Spinal cord (tissue), 9 donors: ENCODE measurements at regions not wholly inside any gene's neighbourhood (a gene's known extent, or its start where the extent isn't known, plus 50 kb on each side); places are given as distances from the start of the nearest gene placed in this dataset.
"Not testable (repeated sequence)": the region's sequence is repeated elsewhere in the genome, so short reads cannot be mapped to it uniquely, and the experiment has no call there.

Source experiments
- DNase-seq, 6 donors: peaks; one replicate each; pipeline versions ENCODE4 v3.0.0 to v3.0.0-alpha.2; 2013 to 2015; ENCODE audit warnings: low spot score in 6 of 6, low read depth in 4 of 6
- H3K27ac ChIP-seq: one replicate; pipeline ENCODE4 v1.5.1; 2013; ENCODE audit warnings: low read depth, low read length, control low read depth
- H3K27me3 ChIP-seq: one replicate; pipeline ENCODE4 v1.6.1; 2013; ENCODE audit warnings: low read length; ENCODE audit not compliant: control insufficient read depth, insufficient read depth
- H3K36me3 ChIP-seq: one replicate; pipeline ENCODE4 v1.6.1; 2013; ENCODE audit warnings: low read length; ENCODE audit not compliant: control insufficient read depth, insufficient read depth
- H3K4me1 ChIP-seq: one replicate; pipeline ENCODE4 v1.6.1; 2013; ENCODE audit warnings: low read length; ENCODE audit not compliant: control insufficient read depth, insufficient read depth
- H3K4me3 ChIP-seq: one replicate; pipeline ENCODE4 v1.5.1; 2013; ENCODE audit warnings: low read depth, low read length, control low read depth
- H3K9me3 ChIP-seq: one replicate; pipeline ENCODE4 v1.6.1; 2013; ENCODE audit warnings: low read length; ENCODE audit not compliant: control insufficient read depth, insufficient read depth
- WGBS: methylation state at CpG from one replicate; pipeline ENCODE4 v1.1.5; 2013; ENCODE audit warnings: missing lambda C conversion rate; ENCODE audit not compliant: insufficient coverage; 5-methylcytosine and 5-hydroxymethylcytosine counted together
- donor health status: healthy.

- H3K4me1 ChIP-seq, result no peaks in the 10 kb centered on the region
- no peaks in the 10 kb centered on the region for H3K9me3 ChIP-seq
- no peaks in the 10 kb centered on the region for H3K36me3 ChIP-seq
- H3K27ac ChIP-seq, result no peak overlapping the region
- no peak overlapping the region for H3K4me3 ChIP-seq
- no peaks in the 10 kb centered on the region for H3K27me3 ChIP-seq
- 71% methylated on average over 1 of the region's 5 CpGs for WGBS
- DNase-seq, result no peak
These were observed 202.6 kb upstream of the ALG10B start for GRCh38 chr12:38113991-38114390.

GRCh38 chr12:38116968-38117367 lies 199.6 kb upstream of the ALG10B start:
- Histone ChIP-seq H3K4me1 (no peaks in the 10 kb centered on the region), H3K9me3 (no peaks in the 10 kb centered on the region), H3K4me3 (no peak overlapping the region), H3K36me3 (no peaks in the 10 kb centered on the region), H3K27ac (no peak overlapping the region), H3K27me3 (no peaks in the 10 kb centered on the region)
- DNase-seq, result no peak
- WGBS, result 60% methylated on average over 4 of the region's 5 CpGs

GRCh38 chr12:38118632-38119031 lies 197.9 kb upstream of the ALG10B start:
- H3K4me1 ChIP-seq, result no peaks in the 10 kb centered on the region
- 90% methylated on average over 3 of the region's 3 CpGs for WGBS
- H3K36me3 ChIP-seq, result no peaks in the 10 kb centered on the region
- no peak for DNase-seq
- no peaks in the 10 kb centered on the region for H3K27me3 ChIP-seq
- no peaks in the 10 kb centered on the region for H3K9me3 ChIP-seq
- H3K27ac ChIP-seq, result no peak overlapping the region
- H3K4me3 ChIP-seq, result no peak overlapping the region

GRCh38 chr12:38120438-38120837 lies 196.1 kb upstream of the ALG10B start:
- no peaks in the 10 kb centered on the region for H3K27me3 ChIP-seq
- H3K27ac ChIP-seq, result no peak overlapping the region
- DNase-seq, result no peak
- no peaks in the 10 kb centered on the region for H3K4me1 ChIP-seq
- H3K36me3 ChIP-seq, result no peaks in the 10 kb centered on the region
- no peak overlapping the region for H3K4me3 ChIP-seq
- WGBS, result 72% methylated on average over 5 of the region's 5 CpGs
- no peaks in the 10 kb centered on the region for H3K9me3 ChIP-seq

- H3K36me3 ChIP-seq, H3K27ac ChIP-seq, H3K27me3 ChIP-seq, DNase-seq, H3K4me1 ChIP-seq, H3K9me3 ChIP-seq, H3K4me3 ChIP-seq: not testable (repeated sequence)
- WGBS, result no CpG with 5 or more reads among the region's 2 CpGs
These were observed 193.5 kb upstream of the ALG10B start for GRCh38 chr12:38123028-38123427.

- no peaks in the 10 kb centered on the region for H3K9me3 ChIP-seq
- H3K4me3 ChIP-seq, result no peak overlapping the region
- DNase-seq, result no peak
- 49% methylated on average over 5 of the region's 8 CpGs for WGBS
- no peaks in the 10 kb centered on the region for H3K4me1 ChIP-seq
- H3K27ac ChIP-seq, result no peak overlapping the region
- no peaks in the 10 kb centered on the region for H3K36me3 ChIP-seq
- no peaks in the 10 kb centered on the region for H3K27me3 ChIP-seq
These were observed 192.9 kb upstream of the ALG10B start for GRCh38 chr12:38123566-38124246.

- no peak for DNase-seq
- Histone ChIP-seq H3K27me3 (no peaks in the 10 kb centered on the region), H3K4me1 (no peaks in the 10 kb centered on the region), H3K9me3 (no peaks in the 10 kb centered on the region), H3K36me3 (no peaks in the 10 kb centered on the region), H3K4me3 (no peak overlapping the region), H3K27ac (no peak overlapping the region)
- WGBS, result no CpG with 5 or more reads among the region's 3 CpGs
These were observed 192.1 kb upstream of the ALG10B start for GRCh38 chr12:38124247-38125012.

- H3K27me3 ChIP-seq, result no peaks in the 10 kb centered on the region
- H3K27ac ChIP-seq, result no peak overlapping the region
- no peak overlapping the region for H3K4me3 ChIP-seq
- 57% methylated on average over 1 of the region's 2 CpGs for WGBS
- H3K9me3 ChIP-seq, result no peaks in the 10 kb centered on the region
- H3K36me3 ChIP-seq, result no peaks in the 10 kb centered on the region
- DNase-seq, result no peak
- H3K4me1 ChIP-seq, result no peaks in the 10 kb centered on the region
These were observed 184.4 kb upstream of the ALG10B start for GRCh38 chr12:38132139-38132538.

- no peak for DNase-seq
- H3K4me1 ChIP-seq, result peaks cover 6% of the 10 kb centered on the region
- no peaks in the 10 kb centered on the region for H3K9me3 ChIP-seq
- H3K27ac ChIP-seq, result no peak overlapping the region
- H3K4me3 ChIP-seq, result no peak overlapping the region
- no peaks in the 10 kb centered on the region for H3K27me3 ChIP-seq
- no peaks in the 10 kb centered on the region for H3K36me3 ChIP-seq
- 90% methylated on average over 11 of the region's 12 CpGs for WGBS
These were observed 179.3 kb upstream of the ALG10B start for GRCh38 chr12:38137287-38137686.

- 65% methylated on average over 16 of the region's 16 CpGs for WGBS
- no peak for DNase-seq
- Histone ChIP-seq H3K27me3 (no peaks in the 10 kb centered on the region), H3K4me1 (peaks cover 6% of the 10 kb centered on the region), H3K4me3 (no peak overlapping the region), H3K27ac (no peak overlapping the region), H3K9me3 (no peaks in the 10 kb centered on the region), H3K36me3 (no peaks in the 10 kb centered on the region)
These were observed 178.9 kb upstream of the ALG10B start for GRCh38 chr12:38137716-38138115.
